Jurkat, Clone E6-1 (cell line): ENCODE measurements at regions not wholly inside any gene's neighbourhood (a gene's known extent, or its start where the extent isn't known, plus 50 kb on each side); places are given as distances from the start of the nearest gene placed in this dataset.
"Not testable (repeated sequence)": the region's sequence is repeated elsewhere in the genome, so short reads cannot be mapped to it uniquely, and the experiment has no call there.

Experiments used
- DNase-seq: peaks from one replicate; pipeline ENCODE4 v3.0.0-alpha.2; 2011; ENCODE audit warnings: low read depth, low spot score
- H3K4me3 ChIP-seq: 2 replicates; pipeline ENCODE4 v1.5.1; 2011; ENCODE audit warnings: mild to moderate bottlenecking, low read length, control low read depth, moderate library complexity

DNA sequence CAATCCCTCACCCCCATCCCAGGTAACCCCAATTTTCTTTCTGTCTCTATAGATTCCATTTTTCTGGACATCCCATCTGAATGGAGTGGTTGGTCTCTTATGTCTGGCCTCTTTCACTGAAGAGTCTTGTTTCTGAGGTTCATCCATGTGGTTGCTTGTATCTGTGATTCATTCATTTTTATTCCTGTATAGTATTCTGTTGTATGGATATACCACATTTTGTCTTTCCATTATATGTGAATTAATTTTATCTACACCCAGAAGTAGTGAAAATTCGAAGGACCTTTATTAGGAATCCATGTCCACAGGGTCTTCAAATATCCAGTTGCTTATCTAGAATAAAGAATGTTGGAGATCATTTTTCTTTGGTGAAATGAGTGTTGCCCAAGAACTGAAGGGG, 207.6 kb upstream of the MSX2 start:
- H3K4me3 ChIP-seq = no peak overlapping the region
- DNase-seq = no peak

- no peak overlapping the region for H3K4me3 ChIP-seq
- DNase-seq = no peak
Measured at GRCh38 chr5:174518512-174518911, 205.9 kb upstream of the MSX2 start.

DNA sequence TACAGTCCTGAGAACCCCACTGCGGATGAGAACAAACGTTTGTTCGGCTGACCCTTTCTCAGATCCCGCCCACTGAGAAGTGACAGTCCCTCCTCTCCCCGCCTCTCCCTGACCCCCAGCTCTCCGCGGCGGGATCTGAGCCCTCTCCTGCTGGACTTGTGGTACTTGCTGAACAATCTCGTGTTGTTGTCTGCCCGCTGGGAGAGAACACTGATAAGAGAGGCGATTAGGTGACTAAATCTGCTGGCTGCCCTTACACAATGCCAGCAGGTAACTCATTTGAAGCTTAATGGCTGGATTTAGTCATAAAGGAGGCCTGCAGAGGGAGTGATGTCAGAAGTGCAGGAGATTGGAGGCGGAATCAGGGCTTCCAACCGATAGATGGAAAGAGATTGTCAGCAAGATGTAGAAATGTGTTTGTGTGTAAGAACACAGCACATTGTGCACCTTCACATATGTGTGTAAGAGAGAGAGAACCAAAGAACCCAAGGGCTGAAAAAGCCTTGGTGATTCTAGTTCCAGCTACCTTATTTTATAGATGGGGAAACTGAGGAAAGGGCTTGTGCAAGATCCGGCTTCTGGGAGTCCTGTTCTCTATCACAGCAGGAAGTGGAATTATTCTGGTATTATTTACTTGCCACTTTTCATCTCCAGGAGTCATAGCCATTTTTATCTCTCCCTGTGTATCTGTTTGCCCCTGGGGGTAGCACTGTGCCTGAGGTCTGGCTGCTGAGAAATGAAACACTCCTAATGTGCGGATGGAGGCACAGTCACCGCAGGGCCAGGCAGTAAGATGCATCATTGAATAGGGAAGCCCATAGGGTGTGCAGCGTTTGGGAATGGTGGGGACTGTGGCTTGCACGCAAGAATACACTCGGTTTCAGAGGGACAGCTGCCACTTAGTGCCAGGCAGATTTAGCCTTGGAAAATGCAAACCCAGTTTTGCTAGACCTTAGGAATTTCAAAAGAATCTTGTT, 203.7 kb upstream of the MSX2 start:
- no peak overlapping the region for H3K4me3 ChIP-seq
- DNase-seq = no peak

- DNase-seq = no peak
- no peak overlapping the region for H3K4me3 ChIP-seq
Measured at GRCh38 chr5:174521449-174521848, 202.9 kb upstream of the MSX2 start.

- no peak overlapping the region for H3K4me3 ChIP-seq
- no peak for DNase-seq
Measured at GRCh38 chr5:174522480-174523260, 201.7 kb upstream of the MSX2 start.

DNA sequence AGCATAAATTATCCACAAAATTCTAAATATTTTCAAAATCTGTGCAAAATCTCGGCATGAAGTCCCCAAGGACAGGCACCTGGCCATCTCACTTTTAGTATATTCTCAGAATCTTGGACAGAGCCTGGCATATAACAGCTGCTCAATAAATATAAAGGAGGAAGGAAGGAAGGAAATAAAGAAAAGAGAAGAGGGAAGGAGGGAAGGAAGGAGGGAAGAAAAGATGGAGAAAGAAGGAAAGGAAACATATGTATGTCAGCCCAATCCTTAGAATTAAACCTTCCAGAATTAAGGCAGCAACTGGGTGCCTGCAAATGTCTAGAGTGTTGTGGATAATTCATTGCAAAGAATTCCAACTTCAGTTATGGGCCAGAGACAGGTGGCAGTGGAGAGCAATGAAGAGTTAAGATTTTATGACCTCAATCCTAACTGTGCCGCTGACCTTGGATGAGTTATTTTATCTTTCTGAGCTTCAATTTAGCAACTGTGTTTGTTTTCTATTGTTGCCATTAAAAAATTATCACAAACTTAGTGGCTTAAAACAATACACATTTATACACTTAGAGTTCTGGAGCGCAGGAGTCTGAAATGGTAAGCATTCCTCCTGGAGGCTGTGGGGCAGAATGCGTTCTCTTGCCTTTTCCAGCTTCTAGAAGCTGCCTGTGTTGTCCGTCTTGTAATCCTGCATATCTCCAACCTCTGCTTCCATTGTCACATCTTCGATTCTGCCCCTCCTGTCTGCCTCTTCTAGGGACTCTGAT, 200.9 kb upstream of the MSX2 start:
- DNase-seq = no peak
- no peak overlapping the region for H3K4me3 ChIP-seq

DNA sequence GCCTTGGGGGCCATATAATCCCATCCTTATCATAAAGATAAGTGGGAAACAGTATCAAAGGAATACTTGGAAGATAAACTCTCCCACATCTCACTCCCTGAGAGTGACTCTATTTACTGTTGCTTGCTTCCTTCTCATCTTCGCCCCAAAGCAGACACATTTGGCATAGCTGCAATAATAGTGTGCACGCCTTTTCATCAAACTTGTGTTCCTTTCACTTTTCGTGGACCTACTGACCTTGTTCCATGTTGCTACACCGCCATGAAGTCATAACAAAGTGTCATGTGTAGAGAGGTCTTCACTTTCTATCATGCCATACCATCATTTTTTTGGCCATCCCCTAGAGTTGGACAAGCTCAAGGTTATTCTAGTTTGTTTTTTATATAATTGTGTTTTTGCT, 200.0 kb upstream of the MSX2 start:
- no peak for DNase-seq
- H3K4me3 ChIP-seq = no peak overlapping the region

DNA sequence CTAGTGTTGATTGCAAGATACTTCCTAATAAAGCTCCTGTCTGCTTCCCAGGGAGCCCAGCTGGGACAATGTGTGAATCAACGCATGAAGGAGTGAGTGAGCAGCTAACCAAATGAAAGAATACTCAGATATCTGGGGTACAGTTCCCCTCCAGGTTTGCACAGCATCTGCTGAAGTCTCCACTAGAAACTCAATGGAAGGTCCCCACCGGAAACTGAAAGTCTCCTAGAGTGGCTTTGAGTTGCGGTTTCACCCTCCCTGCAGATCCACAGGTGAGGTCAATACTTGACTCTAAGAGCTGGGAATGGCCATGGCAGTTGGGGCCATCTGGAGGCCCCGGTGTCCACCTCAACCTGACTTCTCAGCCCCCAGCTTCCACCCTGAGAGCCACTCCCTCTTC, 198.2 kb upstream of the MSX2 start:
- no peak for DNase-seq
- H3K4me3 ChIP-seq = no peak overlapping the region

DNA sequence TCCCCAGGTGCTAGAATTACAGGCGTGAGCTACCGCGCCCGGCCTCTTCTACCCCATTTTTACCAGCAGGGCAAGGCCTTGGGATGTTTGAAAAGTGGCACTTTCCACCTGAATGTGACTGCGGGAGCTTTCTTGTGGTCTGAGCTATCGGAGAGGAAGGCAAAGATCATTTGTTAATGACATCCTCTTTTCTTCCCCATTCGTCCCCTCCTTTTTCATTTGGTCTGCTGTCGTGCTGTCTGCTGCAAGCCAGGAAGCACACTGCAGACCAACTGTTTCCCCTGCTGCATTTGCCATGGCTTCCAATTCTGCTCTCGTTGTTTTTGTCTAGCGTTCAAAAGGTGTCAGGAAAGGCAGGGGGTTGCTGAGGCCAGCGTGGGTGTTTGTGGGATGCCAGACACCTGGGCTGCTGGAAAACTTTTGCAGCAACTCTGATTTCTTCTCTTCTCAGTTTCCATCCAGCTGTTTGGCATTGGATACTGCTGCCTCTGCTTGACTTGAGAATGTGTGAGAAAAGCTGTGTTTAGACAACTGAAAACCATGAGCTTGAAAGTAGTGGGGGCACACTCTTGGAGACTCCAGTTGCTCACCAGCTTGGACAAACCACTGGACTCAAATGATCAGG, 196.4 kb upstream of the MSX2 start:
- H3K4me3 ChIP-seq = no peak overlapping the region
- peak; percentile 79 for DNase-seq

GRCh38 chr5:174528821-174529544, 195.4 kb upstream of the MSX2 start:
- no peak for DNase-seq
- H3K4me3 ChIP-seq = no peak overlapping the region

DNA sequence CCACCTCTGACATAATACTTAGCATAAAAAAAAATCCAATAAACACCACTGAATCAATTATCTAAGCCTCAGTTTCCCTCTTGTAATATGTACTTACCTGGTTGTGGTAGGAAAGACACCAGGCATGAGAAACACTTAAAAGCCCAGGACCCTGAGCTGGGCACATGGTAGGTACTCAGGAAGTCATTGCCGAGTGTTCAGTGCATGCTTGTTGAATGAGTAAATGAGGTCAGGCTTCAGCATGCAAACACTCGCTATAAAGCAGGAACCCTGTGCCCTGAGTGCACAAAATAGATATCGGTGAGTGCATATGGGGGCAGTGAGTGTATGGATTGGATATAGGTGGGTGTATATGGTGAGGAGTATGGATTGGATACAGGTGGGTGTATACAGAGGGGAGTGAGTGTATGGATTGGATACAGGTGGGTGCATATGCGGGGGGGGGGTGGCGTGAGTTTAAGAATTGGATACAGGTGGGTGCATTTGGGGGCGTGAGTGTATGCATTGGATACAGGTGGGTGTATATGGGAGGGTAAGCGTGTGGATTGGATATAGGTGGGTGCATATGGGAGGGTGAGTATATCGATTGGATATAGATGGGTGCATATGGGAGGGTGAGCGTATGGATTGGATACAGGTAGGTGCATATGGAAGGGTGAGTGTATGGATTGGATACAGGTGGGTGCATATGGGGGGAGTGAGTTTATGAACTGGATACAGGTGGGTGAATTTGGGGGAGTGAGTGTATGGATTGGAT, 194.3 kb upstream of the MSX2 start:
- no peak for DNase-seq

DNA sequence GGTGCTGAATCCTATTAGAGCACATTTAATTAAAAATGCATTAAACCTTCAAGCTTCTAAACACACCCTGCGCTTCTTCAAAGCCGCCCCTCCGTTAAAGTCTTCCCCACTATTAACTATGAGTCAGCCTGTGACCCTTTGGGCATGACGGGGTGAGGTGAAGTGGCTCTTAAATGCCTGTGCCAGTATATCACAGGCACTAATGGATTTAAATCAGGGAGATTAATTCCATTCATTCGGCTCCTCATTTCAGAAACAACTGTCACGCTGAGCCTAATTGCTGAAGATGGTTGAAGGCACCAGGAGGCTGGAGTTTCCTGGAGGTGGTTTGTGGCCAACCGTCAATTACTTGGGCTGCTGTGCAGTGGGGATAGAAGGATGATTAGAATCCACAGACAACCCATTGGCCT, 192.6 kb upstream of the MSX2 start:
- H3K4me3 ChIP-seq = no peak overlapping the region
- peak; percentile 34 for DNase-seq

More for the DNA sequence above, 194.3 kb upstream of the MSX2 start:
- H3K4me3 ChIP-seq = no peak overlapping the region

- DNase-seq = peak; percentile 31
- no peak overlapping the region for H3K4me3 ChIP-seq
Measured at GRCh38 chr5:174532455-174533453, 191.6 kb upstream of the MSX2 start.

DNA sequence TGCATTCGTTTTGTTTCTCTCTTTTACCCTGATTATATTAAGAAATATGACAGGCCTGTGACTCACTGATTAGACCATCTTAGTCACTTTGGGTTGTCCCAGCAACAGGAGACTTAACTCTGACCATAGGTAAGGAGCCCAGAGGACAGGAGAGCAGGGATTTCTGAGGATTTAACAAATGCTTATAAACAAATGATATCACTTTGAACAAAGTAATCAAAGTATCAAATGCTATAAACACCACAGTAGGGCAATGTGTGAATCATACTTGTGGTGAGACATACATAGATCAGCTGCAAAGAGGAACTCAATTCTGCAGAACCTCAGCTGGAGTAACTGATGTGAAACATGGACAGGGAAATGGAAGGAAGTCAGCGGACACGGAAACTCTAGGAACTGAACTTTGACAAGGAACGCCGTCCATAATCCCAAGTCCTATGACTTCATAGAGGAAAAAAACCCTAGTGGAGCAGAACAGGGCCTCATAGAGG, 190.6 kb upstream of the MSX2 start:
- no peak overlapping the region for H3K4me3 ChIP-seq
- DNase-seq = no peak

GRCh38 chr5:174535669-174536068, 188.7 kb upstream of the MSX2 start:
- DNase-seq = no peak
- H3K4me3 ChIP-seq = no peak overlapping the region

DNA sequence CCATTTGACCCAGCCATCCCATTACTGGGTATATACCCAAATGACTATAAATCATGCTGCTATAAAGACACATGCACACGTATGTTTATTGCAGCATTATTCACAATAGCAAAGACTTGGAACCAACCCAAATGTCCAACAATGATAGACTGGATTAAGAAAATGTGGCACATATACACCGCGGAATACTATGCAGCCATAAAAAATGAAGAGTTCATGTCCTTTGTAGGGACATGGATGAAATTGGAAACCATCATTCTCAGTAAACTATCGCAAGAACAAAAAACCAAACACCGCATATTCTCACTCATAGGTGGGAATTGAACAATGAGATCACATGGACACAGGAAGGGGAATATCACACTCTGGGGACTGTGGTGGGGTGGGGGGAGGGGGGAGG, 184.6 kb upstream of the MSX2 start:
- not testable (repeated sequence) for H3K4me3 ChIP-seq, DNase-seq
